Activated CD8-positive, alpha-beta memory T cell treated with anti-CD3 and anti-CD28 coated beads for 36 hours (primary cell): ENCODE measurements at regions not wholly inside any gene's neighbourhood (a gene's known extent, or its start where the extent isn't known, plus 50 kb on each side); places are given as distances from the start of the nearest gene placed in this dataset.
"Not testable (repeated sequence)": the region's sequence is repeated elsewhere in the genome, so short reads cannot be mapped to it uniquely, and the experiment has no call there.

Experiments used
- CTCF ChIA-PET: fragments of 350-600 bp; sonication (Branson Sonifier 250); formaldehyde crosslinking; loops from one replicate; lab custom pipeline; 2021; ENCODE audit warnings: antibody characterized with exemption; lab: Charles Lee
- POLR2A ChIA-PET: fragments of 350-600 bp; sonication (Branson Sonifier 250); formaldehyde crosslinking; loops from one replicate; lab custom pipeline; 2021; ENCODE audit warnings: antibody characterized with exemption; lab: Charles Lee

DNA sequence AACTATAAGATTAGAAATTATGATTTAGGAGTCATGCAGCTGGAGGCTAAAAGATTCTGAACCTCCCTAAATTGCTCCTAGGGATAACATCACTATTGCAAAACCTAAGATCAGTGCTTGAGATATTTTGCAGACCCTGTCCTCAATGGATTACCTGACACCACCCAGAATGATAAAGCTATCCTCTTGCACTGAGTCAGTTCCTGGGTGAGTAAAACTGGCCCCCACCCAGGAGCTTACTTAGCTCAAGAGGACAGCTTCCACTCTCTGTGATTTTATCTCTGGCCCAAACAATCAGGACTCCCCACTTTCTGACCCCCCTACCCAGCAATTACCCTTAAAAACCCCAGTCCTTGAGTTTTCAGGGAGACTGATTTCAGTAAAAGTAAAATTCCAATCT lies 2074.4 kb upstream of the RAG2 start:
- ChIA-PET CTCF (no interaction called here), POLR2A (no interaction called here)

DNA sequence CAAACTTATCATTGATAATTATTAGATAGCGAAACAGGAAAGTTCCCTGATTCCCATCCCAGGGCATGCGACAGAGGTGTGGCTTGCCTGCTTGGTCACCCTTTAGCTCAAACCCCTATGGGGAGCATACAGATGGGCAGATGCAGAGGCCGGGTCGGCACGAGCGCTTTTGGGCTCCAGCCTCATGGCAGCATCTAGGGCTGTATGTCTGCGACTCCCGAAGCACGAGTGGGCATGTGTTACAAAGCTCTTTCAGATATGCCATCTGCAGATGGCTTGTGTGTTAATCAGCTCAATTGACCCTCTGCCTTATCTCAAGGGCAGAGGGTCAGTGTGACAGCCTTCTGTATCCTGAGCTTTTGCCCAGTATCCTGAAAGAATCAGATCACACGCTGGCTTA lies 2069.3 kb upstream of the RAG2 start:
- CTCF ChIA-PET: no interaction called here
- POLR2A ChIA-PET: no interaction called here

DNA sequence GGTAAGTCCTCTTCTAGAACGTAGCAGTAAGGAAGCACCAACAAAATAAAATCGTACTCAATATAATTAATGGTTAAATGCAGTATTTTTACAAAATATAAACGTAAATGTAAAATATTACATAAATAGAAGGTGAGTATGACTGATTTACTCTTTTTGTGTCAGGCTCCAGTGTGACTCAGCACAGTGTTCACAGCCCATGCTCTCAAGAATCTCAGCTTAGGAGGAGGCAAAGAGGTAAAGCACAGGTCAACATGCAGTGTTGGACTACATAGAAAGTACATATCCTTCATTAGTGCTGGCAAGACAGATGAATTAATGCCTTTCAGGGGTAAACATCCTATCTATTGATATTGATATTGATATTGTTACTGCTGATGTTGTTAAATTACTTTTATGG lies 2050.6 kb upstream of the RAG2 start:
- ChIA-PET POLR2A (no interaction called here), CTCF (no interaction called here)

DNA sequence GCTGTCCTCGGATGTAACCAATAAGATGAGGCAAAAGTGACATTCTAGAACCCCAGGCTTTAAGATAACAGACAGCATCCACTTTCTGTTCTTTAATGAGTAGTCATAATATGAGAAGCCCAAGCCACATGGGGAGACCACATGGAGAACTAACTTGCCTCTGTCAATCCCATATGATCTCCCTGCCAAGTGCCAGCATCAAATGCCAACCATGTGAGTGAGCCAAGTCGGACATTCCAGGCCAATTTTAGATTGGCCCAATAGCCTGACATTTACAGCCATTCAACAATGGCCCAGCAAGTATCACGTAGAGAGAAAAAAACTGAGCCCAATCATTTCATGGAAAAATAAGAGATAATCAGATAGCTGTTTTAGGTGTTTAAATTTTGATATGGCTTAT lies 2048.3 kb upstream of the RAG2 start:
- ChIA-PET CTCF (no interaction called here), POLR2A (no interaction called here)

DNA sequence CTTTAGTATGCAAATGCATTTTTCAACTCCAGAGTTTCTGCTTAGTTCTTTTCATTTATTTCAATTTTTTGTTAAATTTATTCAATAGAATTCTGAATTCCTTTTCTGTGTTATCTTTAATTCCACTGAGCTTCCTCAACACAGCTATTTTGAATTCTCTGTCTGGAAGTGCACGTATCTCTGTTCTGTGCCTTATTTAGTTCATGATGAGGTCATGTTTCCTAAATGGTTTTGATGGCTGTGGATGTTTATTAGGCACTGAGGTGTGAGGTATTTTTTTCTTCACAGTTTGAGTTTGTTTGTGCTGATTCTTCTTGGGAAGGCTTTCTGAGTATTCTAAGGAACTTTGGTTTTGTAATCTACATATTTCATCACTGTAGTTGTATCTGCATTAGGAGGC lies 2042.8 kb upstream of the RAG2 start:
- ChIA-PET CTCF (no interaction called here), POLR2A (no interaction called here)

DNA sequence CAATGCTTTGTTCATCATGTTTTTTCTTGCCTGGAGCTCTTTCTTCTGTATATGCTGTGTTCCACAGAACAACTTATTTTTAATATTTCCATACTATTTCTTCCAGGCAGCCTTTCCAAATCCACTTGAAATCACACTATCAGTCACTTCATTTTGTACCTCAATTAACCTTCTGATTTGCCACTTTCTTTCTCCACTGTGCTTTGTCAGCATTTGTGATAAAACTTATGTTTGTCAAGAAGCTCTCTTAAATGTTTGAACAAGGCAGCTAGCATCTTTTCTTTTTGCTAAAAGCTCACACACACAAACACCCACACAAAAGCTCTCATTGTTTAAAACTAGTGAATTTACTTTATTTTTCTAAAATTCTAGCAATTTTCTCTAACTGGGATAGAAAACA lies 2014.7 kb upstream of the RAG2 start:
- CTCF ChIA-PET: no interaction called here
- POLR2A ChIA-PET: no interaction called here

DNA sequence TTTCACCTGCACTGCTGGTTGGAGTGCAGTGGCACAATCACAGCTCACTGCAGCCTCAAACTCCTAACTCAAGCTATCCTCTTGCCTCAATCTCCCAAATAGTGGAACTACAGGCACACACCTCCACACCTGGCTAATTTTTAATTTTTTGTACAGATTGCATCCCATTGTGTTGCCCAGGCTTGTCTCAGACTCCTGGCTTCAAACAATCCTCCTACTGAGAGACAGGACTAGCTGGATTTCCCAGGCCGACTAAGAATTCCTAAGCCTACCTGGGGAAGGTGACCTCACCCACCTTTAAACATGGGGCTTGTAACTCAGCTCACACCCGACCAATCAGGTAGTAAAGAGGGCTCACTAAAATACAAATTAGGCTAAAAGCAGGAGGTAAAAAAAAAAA lies 2003.3 kb upstream of the RAG2 start:
- CTCF ChIA-PET, POLR2A ChIA-PET: not testable (repeated sequence)

DNA sequence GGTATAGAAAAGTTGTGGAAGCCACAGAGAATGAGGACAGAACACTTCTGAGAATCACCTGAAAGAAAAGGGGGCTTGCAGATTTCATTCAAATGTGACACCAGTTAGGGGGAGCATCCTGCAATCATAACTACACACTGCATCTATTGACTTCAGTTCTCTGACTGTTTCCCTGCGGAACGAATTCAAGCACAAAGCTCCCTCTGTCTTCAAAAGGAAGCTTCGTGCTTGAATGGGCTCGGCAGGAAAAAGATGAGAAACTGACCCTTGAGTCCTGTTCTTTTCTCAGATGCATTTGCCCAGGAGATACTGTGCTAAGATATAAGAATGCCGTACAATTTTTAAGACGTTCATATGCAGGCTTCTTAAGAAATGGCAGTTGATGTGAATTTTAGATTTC lies 2000.4 kb upstream of the RAG2 start:
- ChIA-PET CTCF (no interaction called here), POLR2A (no interaction called here)

DNA sequence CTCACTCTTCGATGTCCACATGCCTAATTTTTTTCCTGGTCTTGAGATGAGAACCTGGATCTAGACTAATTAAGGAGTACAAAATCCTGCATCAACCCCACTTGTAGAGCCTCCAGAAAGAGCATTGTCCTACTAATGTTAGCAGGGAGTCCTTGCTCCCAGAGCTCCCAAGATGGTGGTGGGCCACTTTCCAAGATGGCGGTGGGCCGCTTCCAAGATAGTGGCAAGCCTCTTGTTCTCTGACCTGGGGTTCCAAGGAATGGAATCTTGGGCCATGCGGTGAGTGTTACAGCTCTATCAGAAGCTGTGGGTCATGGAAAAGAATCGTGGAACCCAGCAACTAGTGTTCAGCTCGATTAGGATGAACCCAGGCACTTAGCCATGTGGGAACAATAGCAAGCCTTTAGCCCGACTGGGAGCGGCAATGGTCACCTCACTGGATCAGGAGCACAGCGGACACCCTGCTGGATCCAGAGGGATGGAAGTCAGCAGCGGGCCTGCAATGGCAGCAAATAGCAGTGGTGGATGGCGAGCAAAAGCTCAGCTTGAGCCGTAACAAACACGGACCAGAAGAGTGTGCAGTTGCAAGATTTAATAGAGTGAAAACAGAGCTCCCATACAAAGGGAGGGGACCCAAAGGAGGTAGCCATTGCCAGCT lies 1997.5 kb upstream of the RAG2 start:
- POLR2A ChIA-PET, CTCF ChIA-PET: not testable (repeated sequence)

DNA sequence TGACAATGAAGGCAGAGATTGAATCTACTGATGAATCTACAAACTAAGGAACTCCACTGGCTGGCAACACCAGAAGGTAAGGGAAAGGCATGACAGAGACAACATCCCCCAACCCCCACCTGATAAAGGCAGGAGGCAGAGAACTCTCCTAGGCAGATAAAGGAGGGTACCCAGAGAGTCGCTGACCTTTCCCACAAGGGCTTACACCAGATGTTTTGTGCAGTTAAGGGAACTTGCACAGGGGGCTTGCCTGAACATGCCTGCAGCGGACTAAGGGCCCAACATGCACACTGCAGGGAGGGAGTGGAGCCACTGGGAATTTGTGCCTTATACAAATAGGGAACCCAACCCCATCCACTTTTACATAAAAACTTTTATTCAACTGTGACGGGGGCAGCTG lies 1996.9 kb upstream of the RAG2 start:
- POLR2A ChIA-PET: no interaction called here
- CTCF ChIA-PET: no interaction called here

DNA sequence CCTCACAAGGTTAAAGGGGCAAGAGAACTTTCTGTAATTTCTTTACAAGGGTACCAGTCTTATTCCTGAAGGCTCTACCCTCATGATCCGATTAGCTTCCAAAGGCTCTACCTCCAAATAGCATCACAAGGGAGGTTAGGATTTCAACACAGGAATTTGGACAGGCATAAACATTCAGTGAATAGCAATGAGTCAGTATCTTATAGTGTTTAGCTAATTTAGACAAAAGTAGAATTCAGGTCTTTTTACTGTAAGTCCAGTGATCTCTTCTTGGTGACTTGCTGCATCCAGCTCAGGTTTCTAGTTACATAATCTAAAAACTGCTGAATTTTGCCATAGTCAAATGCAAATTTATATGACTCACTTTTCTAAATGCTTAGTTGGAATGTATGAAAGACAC lies 1995.6 kb upstream of the RAG2 start:
- CTCF ChIA-PET: no interaction called here
- POLR2A ChIA-PET: no interaction called here

DNA sequence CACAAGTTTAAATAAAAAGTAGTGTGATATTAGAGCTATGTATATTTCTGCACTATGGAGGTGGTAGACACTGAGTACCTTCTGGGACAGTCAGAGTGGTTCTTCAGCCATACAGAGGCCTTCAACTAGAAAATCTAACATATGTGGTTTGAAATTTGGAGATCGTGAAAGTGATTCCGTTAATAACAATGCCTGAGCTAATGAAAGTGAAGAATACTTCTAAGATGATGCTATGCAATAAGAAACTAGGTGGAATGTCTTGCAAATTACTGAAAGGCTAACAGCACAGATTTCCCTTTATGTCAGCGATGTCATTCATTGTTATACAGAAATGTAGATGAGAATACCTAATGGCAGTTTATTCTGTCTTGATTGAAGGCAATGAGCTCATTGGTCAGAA lies 1984.7 kb upstream of the RAG2 start:
- CTCF ChIA-PET: no interaction called here
- POLR2A ChIA-PET: no interaction called here

DNA sequence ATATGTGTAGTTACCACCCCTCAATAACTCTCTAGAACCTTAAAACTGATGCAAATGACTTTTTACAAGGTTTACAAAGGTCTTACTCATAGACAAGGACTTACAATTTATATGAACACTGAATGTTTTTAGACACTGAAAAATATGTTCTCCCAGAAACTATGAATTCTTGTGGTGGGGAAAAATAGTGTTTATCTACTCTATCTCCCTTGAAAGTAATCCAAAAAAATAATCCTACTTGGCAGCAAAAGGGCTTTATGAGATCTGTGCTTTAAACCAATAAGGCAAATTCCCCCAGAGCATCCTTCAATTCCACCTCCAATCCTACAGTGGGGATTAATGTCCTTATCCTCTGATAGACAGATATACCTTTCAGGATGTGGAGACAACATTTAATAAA lies 1984.1 kb upstream of the RAG2 start:
- ChIA-PET POLR2A (no interaction called here), CTCF (no interaction called here)

DNA sequence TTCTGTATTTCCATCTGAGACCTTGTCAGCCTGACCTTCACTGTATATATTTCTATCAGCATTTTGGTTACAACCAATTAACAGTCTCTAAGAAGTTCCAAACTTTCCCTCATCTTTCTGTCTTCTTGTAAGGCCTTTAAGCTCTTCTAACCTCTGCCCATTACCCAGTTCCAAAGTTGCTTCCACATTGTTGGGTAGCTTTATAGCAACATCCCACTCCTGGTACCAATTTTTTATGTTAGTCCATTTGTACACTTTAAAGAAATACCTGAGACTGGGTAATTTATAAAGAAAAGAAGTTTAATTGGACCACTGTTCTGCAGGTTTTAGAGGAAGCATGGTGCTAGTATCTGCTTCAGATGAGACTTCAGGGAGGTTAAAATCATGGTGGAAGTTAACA lies 1979.7 kb upstream of the RAG2 start:
- CTCF ChIA-PET: no interaction called here
- POLR2A ChIA-PET: no interaction called here

DNA sequence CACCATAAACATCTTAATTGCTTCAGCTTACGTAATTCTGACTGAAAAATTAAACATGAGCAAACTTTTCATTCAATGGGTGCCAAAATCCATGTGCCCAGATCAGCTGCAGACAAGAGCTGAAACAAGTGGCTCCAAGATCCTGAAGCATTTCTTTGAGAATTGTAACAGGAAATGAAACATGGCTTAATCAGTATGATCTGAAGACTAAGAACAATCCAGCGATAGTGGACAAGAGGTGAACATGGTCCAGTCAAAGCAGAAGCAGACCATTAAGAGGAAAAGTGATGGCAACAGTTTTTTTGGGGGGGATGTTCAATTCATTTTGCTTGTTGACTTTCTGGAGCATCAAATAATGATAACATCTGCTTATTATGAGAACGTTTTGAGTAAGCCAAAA lies 1964.5 kb upstream of the RAG2 start:
- ChIA-PET POLR2A (no interaction called here), CTCF (no interaction called here)

DNA sequence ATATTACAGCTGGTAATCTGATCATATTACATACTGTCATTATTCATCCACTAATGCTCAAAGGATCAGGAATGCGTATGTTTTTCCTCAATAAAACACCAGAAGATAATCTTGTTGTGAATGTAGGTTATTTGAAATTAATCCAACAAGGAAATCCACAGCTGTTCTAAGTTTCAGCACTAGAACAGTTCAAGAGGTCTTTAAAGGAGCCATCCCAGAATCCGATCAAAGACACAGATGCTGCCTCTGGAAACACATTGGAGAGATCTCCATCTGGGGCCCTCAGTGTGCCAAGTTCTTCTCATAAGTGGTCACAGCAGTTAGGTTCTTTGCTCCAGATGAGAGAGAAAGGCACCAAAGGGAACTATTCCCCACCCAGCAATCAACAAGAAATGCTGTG lies 1955.1 kb upstream of the RAG2 start:
- ChIA-PET POLR2A (no interaction called here), CTCF (no interaction called here)

DNA sequence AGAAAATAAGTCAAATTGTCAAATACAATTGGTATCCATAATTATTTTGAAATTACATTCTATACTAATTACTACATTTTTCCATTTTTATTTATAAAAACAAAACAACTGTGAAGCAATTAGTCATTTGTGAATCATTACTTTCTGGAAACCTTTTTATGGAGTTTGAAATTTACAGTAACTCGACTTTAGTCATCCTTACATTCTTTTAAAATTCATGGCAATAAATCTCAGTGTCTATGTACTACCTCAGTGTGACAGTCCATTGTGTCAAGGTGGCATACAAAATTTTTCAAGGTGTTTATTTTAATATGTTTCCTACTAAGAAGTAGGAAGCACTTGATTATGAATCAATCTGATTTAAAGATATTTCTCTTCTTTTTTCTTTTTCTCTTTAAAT lies 1949.4 kb upstream of the RAG2 start:
- CTCF ChIA-PET: no interaction called here
- POLR2A ChIA-PET: no interaction called here

DNA sequence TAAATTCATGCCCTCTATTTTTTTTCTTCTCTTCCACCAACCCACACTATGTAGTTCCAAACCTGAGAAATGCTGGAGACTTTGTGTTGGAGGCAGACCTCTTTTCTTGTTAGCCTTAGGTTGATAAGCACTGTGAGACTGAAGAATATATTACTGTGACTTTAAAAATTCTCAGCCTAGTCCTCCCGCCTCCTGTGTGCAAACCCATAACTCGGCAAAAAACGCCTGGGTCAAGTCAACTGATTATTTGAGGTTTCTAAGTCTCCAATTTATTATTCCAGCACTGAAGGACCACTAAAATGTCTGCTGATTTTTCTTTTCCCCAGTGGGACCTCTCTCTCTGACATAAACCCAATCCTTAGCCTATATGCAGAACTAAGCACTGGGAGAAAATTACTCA lies 1946.0 kb upstream of the RAG2 start:
- CTCF ChIA-PET: no interaction called here
- POLR2A ChIA-PET: no interaction called here

DNA sequence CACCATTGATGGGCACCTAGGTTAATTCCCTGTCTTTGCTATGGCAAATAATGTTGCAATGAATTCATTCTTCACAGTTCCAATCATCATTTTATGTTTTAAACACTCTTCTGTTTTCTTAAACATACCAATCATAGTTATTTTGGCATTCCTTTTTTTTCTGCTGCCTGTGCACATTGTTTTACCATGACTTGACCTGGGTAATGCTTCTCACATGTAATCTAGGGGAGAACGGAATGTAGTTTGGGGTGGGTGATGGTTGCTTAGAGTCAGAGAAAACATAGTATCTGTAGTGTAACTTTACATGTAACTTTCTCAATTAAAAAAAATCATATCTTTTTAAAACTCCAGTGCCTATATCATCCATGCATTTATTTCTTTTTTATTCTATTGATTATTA lies 1945.3 kb upstream of the RAG2 start:
- CTCF ChIA-PET: no interaction called here
- POLR2A ChIA-PET: no interaction called here

DNA sequence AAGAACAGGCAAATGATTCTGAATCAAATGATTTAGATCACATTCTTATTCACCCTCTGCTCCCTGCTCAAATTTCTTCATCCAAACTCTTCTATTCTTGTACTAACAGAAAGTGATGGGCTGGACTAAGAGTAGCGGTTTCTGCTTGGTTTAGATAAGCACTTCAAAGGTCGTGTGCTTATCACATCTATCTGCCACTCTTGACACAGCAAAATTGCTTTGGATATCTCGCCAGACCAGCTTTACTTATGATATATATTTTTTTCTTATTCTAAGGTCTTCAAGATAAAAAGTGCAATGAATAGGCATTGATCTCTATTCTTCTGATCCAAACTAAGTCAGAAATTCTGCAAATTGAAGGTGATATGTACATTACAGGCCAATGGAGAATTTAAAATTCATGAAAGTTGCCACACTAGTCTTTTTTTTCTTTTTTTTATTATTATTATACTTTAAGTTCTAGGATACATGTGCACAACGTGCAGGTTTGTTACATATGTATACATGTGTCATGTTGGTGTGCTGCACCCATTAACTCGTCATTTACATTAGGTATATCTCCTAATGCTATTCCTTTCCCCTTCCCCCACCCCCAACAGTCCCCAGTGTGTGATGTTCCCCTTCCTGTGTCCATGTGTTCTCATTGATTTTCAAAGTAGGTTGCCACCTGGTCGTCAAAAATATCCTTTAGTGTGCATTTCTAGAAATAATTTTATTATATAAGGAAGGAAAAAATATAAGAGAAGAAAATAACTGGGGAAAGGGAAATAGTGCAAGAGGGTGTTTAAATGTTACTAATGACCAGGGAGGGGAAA lies 1941.0 kb upstream of the RAG2 start:
- ChIA-PET POLR2A (no interaction called here), CTCF (no interaction called here)

DNA sequence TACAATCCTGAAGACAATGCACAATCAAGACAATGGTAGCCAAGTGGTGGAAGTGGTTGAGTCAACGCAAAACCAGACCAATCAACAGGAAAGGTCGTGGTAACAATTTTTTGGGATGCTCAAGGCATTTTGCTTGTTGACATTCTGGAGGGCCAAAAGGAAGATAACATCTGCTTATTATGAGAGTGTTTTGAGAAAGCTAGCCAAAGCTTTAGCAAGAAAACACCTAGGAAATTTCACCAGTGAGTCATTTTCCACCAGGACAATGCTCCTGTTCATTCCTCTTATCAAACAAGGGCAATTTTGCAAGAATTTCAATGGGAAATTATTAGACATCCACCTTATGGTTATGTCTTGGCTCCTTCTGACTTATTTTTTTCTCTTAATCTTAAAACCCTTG lies 1932.2 kb upstream of the RAG2 start:
- POLR2A ChIA-PET: no interaction called here
- CTCF ChIA-PET: no interaction called here

DNA sequence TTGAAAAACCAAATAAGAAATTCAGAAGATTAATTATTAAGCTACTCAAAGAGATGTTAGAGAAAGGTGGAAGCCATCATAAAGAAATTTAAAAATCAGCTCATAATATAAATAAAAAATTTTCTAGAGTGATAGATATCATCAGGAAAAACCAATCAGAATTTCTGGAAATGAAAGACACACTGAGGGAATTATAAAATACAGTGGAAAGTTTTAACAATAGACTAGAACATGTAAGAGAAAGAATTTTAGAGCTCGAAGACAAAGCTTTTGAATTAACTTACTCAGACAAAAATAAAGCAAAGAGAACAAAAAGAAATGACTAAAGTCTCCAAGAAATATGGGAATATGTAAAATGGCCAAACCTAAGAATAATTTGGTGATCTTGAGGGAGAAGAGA lies 1926.9 kb upstream of the RAG2 start:
- ChIA-PET CTCF (no interaction called here), POLR2A (no interaction called here)
